ENCODE measurements at regions not wholly inside any gene's neighbourhood (a gene's known extent, or its start where the extent isn't known, plus 50 kb on each side); places are given as distances from the start of the nearest gene placed in this dataset.

DNA sequence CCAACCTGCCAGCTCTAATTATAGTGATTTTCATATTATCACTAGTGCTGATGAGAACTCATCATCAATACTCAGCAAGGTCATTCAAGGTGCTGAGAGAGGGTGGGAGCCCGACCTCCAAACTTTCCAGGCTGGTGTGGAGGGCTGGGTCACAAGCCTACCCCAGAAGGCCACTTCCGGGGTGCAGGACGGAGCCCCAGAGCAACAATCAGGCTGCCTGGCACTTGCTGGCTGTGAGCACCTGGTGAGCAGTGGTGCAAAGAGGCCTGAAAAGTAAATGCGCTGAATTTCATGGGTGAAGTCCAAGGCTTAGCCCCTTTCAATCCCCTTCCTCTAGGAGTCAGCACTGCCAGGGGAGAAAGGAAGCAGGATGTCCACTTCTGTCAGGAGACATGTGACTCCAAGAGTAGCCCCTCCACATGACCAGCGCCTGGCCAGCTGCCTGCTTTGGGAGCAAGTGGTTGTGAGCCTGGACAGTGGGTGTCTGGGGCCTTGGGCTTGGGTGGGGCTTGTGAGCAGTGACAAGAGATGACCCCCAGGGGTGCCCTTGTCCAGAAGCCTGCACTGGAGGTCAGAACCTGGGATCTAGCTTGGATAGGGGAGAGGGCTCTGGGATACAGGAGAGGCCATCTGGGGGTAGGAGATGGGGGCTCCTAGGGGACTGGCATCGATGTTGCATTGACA is 165.0 kb upstream of the TLE3 start:
- no peak for TF ChIP-seq POLR2AphosphoS5 (IDR thresholded peaks at IDR 0.05; ENCODE audit: borderline replicate concordance, low read depth, low read length)
- no peak for TF ChIP-seq EZH2 (IDR thresholded peaks at IDR 0.05)
- no peak for TF ChIP-seq FOXP2 (optimal IDR thresholded peaks at IDR 0.05; ENCODE audit: control extremely low read depth, extremely low read length, insufficient read depth)
- H3K36me3 ChIP-seq (ENCODE audit: insufficient read depth, low read length), result no peaks in the 10 kb centered on the region
- no peak overlapping the region for H3K9ac ChIP-seq (ENCODE audit: insufficient read length)
- H3K9me3 ChIP-seq (ENCODE audit: low read depth, low read length), result no peaks in the 10 kb centered on the region
- H3K27ac ChIP-seq, result no peak overlapping the region
- no peak overlapping the region for H3K4me3 ChIP-seq
- DNase-seq (ENCODE audit: low read depth, low spot score), result no peak

DNA sequence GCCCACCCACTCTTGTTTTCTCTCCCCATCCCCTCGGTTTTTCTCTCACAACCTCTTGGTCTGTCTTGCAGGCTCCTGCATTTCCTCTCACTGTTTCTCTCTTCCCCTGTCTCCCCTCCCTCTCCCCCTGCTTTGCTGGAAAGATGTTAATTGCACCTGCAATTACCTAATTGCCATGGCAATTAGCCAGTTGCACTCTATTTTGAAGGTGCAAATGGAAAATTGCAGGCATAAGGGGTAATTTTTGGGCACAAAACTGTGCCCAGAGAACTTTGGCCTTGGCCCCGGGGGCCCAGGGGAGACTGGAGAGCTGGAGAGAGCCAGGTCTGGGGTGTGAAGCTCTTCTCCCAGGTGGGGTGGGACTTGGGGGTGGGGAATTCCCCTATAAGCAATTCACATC is 164.5 kb upstream of the TLE3 start:
- no peak overlapping the region for H3K9ac ChIP-seq (ENCODE audit: insufficient read length)
- no peak overlapping the region for H3K27ac ChIP-seq
- H3K9me3 ChIP-seq (ENCODE audit: low read depth, low read length), result no peaks in the 10 kb centered on the region
- H3K36me3 ChIP-seq (ENCODE audit: insufficient read depth, low read length), result no peaks in the 10 kb centered on the region
- DNase-seq (ENCODE audit: low read depth, low spot score), result no peak
- H3K4me3 ChIP-seq, result no peak overlapping the region
- no peak for TF ChIP-seq EZH2 (IDR thresholded peaks at IDR 0.05)
- no peak for TF ChIP-seq POLR2AphosphoS5 (IDR thresholded peaks at IDR 0.05; ENCODE audit: borderline replicate concordance, low read depth, low read length)
- no peak for TF ChIP-seq FOXP2 (optimal IDR thresholded peaks at IDR 0.05; ENCODE audit: control extremely low read depth, extremely low read length, insufficient read depth)

DNA sequence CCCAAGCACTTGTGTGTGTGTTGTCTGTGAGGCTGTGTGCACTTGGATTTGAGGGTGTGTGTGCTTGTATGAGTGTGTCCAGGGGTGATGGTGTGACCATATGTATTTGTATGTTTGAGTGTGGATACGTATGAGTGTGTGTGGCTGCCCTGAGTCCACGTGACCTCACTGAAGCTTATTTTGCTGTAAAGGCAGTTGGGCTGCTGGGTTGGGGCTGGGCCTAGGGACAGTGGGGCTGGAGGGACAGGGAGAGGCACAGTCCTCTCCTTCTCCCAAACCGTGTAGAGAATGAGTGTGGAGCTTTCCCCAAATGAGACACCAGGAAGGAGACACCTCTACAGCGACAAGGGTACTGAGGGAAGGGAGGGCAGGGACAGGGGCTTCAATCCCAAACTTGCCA is 163.4 kb upstream of the TLE3 start:
- H3K4me3 ChIP-seq, result no peak overlapping the region
- TF ChIP-seq FOXP2 (optimal IDR thresholded peaks at IDR 0.05; ENCODE audit: control extremely low read depth, extremely low read length, insufficient read depth), result no peak
- no peak for TF ChIP-seq POLR2AphosphoS5 (IDR thresholded peaks at IDR 0.05; ENCODE audit: borderline replicate concordance, low read depth, low read length)
- TF ChIP-seq EZH2 (IDR thresholded peaks at IDR 0.05), result no peak
- H3K27ac ChIP-seq, result no peak overlapping the region
- no peaks in the 10 kb centered on the region for H3K9me3 ChIP-seq (ENCODE audit: low read depth, low read length)
- no peak for DNase-seq (ENCODE audit: low read depth, low spot score)
- no peak overlapping the region for H3K9ac ChIP-seq (ENCODE audit: insufficient read length)
- no peaks in the 10 kb centered on the region for H3K36me3 ChIP-seq (ENCODE audit: insufficient read depth, low read length)

DNA sequence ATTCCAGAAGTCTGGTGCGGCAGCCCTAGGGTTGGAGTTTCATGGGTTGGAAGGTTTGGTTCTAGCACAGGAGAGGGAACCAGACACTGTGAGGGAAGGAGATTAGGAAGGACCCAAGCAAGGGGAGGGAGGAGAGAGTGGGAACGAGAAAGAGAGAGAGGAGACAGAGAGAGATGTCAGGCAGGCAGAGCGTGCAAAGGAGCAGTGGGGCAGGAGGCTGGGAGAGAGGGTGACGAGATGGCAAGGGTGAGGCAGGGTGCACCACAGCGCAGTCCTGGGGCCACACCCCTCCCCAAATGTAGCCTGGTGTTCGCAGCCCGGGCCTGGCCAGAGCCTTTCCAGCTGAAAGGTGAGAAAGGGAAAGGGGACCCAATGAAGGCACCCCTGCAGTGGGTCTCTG is 162.9 kb upstream of the TLE3 start:
- DNase-seq (ENCODE audit: low read depth, low spot score), result no peak
- H3K9me3 ChIP-seq (ENCODE audit: low read depth, low read length), result no peaks in the 10 kb centered on the region
- no peak overlapping the region for H3K27ac ChIP-seq
- H3K4me3 ChIP-seq, result no peak overlapping the region
- H3K9ac ChIP-seq (ENCODE audit: insufficient read length), result no peak overlapping the region
- no peak for TF ChIP-seq POLR2AphosphoS5 (IDR thresholded peaks at IDR 0.05; ENCODE audit: borderline replicate concordance, low read depth, low read length)
- TF ChIP-seq EZH2 (IDR thresholded peaks at IDR 0.05), result no peak
- TF ChIP-seq FOXP2 (optimal IDR thresholded peaks at IDR 0.05; ENCODE audit: control extremely low read depth, extremely low read length, insufficient read depth), result no peak
- H3K36me3 ChIP-seq (ENCODE audit: insufficient read depth, low read length), result no peaks in the 10 kb centered on the region

DNA sequence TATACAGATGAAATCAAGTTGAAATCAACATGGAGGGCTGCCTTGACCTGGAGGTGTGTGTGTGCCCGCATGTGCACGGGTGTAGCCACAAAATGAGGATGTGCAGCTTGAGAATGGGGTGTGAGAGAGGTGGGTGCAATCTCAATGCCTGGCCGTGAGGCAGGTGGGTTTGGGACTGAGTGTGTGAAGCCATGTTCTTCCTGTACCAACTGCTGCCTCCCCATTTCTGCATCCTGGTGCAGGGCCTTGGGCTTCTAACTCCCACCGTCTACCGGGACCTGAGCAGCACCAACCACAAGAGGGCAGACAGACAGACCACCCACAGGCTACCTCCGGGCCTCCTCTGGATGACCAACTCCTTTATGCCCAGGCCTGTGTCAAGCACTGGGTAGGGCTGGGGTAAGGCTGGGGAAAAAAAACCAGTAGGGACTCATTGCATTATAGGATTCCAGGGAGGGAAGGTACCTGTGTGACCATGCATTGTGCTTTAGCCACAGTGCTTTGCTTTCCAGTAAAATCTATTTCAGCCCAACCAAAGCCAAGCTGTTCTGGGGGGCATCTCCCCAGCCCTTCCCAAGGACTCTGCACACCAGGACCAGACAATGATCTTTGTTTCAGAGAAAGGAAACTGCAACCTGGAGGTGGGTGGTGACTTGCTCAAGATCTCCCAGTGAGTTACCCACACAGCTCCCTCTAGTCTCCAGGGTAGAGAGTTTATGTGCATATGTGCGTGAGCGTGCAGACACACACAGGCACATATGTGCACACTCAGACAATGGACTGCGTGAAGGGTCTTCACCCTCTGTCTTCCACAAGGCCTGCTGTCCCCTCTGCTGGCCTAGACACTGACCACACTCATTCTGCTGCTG is 162.2 kb upstream of the TLE3 start:
- no peak overlapping the region for H3K27ac ChIP-seq
- no peak for DNase-seq (ENCODE audit: low read depth, low spot score)
- H3K36me3 ChIP-seq (ENCODE audit: insufficient read depth, low read length), result no peaks in the 10 kb centered on the region
- TF ChIP-seq POLR2AphosphoS5 (IDR thresholded peaks at IDR 0.05; ENCODE audit: borderline replicate concordance, low read depth, low read length) (no peak), EZH2 (IDR thresholded peaks at IDR 0.05) (no peak)
- H3K9me3 ChIP-seq (ENCODE audit: low read depth, low read length), result no peaks in the 10 kb centered on the region
- H3K9ac ChIP-seq (ENCODE audit: insufficient read length), result no peak overlapping the region
- H3K4me3 ChIP-seq, result no peak overlapping the region

DNA sequence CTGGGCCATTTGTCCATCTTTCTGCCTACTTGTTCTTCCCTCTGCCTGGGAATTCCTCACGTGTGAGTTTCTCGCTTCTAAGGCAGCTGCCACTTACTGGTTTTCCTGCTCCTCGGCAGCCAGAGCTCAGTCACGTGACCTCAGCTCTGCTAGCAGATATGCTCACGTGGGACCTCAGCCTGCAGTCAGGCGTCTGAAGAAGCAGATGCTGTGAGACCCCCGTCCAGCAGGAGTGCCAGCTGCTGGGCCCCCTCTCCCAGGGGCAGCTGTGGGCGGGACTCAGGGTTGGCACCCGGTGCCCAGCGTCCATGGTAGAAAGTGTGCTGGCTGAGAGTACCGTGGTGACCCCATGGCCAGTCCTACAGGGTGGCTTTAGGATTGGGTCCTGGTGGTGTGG is 161.3 kb upstream of the TLE3 start:
- no peak overlapping the region for H3K4me3 ChIP-seq
- H3K27ac ChIP-seq, result no peak overlapping the region
- no peaks in the 10 kb centered on the region for H3K36me3 ChIP-seq (ENCODE audit: insufficient read depth, low read length)
- TF ChIP-seq POLR2AphosphoS5 (IDR thresholded peaks at IDR 0.05; ENCODE audit: borderline replicate concordance, low read depth, low read length) (no peak), FOXP2 (optimal IDR thresholded peaks at IDR 0.05; ENCODE audit: control extremely low read depth, extremely low read length, insufficient read depth) (no peak), EZH2 (IDR thresholded peaks at IDR 0.05) (no peak)
- H3K9ac ChIP-seq (ENCODE audit: insufficient read length), result no peak overlapping the region
- no peak for DNase-seq (ENCODE audit: low read depth, low spot score)
- no peaks in the 10 kb centered on the region for H3K9me3 ChIP-seq (ENCODE audit: low read depth, low read length)

DNA sequence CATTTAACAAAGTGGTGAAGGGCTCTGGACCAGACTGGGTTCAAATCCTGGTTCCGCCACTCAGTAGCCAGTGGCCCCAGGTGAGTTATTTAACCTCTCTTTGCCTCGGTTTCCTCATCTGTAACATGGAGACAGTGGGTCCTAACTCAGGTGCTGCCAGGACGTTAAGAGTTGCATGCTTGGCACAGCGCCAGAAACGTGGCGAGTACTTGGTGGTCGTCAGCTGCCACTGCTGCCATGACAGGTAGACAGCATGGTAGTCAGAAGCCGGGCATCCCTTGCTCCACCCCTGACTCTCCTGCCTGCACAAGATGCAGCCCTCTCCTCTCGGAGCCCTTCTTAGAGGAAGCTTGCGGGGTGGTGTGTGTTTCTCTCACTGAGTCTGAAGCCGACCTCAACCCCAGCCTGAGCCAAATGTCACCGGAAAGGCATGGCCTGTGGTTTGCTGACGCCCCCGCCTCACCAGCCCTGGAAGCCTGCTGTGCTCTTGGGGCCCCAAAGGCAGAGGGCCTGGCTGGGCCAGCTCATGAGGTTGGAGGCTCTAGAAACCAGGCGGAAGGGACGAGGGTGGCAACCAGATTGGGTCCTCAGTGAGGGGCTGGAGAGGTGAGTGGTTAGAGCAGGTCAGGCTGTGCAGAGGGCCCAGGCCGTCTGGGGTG is 160.8 kb upstream of the TLE3 start:
- Histone ChIP-seq H3K36me3 (ENCODE audit: insufficient read depth, low read length) (no peaks in the 10 kb centered on the region), H3K27ac (no peak overlapping the region), H3K4me3 (no peak overlapping the region), H3K9ac (ENCODE audit: insufficient read length) (no peak overlapping the region), H3K9me3 (ENCODE audit: low read depth, low read length) (no peaks in the 10 kb centered on the region)
- no peak for TF ChIP-seq EZH2 (IDR thresholded peaks at IDR 0.05)
- no peak for TF ChIP-seq FOXP2 (optimal IDR thresholded peaks at IDR 0.05; ENCODE audit: control extremely low read depth, extremely low read length, insufficient read depth)
- TF ChIP-seq POLR2AphosphoS5 (IDR thresholded peaks at IDR 0.05; ENCODE audit: borderline replicate concordance, low read depth, low read length), result no peak
- DNase-seq (ENCODE audit: low read depth, low spot score), result no peak

DNA sequence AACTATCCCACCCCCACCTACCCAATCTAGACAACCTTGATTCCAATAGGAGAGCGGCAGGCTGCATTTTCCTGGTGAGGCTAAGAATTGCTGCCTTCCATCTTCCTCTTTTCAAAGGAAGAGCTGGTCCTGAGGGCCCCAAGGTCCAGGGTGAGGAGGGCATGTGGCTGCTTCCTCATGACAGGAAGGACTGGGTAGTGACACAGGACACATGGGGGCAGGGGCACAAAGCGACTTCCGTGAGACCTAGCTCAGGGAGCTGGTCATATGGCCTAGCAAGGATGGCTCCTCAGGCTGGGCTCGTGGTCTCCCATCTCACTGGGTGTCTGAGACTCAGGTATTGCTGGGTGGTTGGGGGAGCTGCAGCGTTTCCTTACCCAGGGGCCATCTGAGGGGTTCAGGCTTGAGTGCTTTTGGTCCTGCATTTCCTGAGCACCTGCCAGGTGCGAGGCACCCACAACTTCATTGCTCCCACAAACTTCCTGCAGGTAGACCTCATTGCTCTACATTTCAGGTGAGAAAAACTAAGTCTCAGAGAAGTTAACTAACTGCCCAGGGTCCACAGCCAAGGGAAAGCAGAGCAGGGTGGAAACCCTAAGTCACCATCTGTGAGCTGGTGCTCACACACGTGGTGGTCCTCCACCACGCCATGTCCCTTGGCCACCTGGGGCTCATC is 160.0 kb upstream of the TLE3 start:
- DNase-seq (ENCODE audit: low read depth, low spot score), result no peak
- H3K36me3 ChIP-seq (ENCODE audit: insufficient read depth, low read length), result no peaks in the 10 kb centered on the region
- TF ChIP-seq POLR2AphosphoS5 (IDR thresholded peaks at IDR 0.05; ENCODE audit: borderline replicate concordance, low read depth, low read length), result no peak
- no peak for TF ChIP-seq FOXP2 (optimal IDR thresholded peaks at IDR 0.05; ENCODE audit: control extremely low read depth, extremely low read length, insufficient read depth)
- no peak overlapping the region for H3K4me3 ChIP-seq
- H3K9ac ChIP-seq (ENCODE audit: insufficient read length), result no peak overlapping the region
- H3K9me3 ChIP-seq (ENCODE audit: low read depth, low read length), result no peaks in the 10 kb centered on the region
- H3K27ac ChIP-seq, result no peak overlapping the region

Measured in SK-N-MC (cell line).